SIG-M5 treated with dmso at 0.1 percent for 504 hours (cell line): ENCODE measurements at regions not wholly inside any gene's neighbourhood (a gene's known extent, or its start where the extent isn't known, plus 50 kb on each side); places are given as distances from the start of the nearest gene placed in this dataset.

Source experiments
- DNase-seq: peaks from one replicate; lab custom pipeline; 2025; ENCODE audit not compliant: unreplicated experiment; lab: John Stamatoyannopoulos, UW

- no peak for DNase-seq
Measured at GRCh38 chr2:78011251-78011650, 489.1 kb upstream of the LRRTM4 start.

- no peak for DNase-seq
Measured at GRCh38 chr2:78020491-78020890, 498.3 kb upstream of the LRRTM4 start.

- DNase-seq = no peak
Measured at GRCh38 chr2:78023356-78023755, 501.2 kb upstream of the LRRTM4 start.

DNA sequence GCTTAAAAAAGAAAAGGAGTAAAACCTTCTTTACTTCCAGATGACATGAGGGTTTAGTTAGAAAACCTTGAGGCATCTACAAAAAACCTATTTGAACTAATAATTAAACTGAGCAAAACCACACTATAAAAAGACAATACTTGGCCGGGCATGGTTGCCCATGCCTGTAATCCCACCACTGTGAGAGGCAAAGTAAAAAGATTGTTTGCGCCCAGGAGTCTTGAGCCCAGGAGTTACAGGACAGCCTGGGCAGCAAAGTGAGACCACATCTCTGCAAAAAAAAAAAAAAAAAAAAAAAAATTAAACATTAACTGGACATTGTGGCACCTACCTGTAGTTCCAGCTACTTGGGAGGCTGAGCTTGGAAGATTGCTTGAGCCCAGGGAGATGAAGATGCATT is 502.8 kb upstream of the LRRTM4 start:
- DNase-seq = no peak

DNA sequence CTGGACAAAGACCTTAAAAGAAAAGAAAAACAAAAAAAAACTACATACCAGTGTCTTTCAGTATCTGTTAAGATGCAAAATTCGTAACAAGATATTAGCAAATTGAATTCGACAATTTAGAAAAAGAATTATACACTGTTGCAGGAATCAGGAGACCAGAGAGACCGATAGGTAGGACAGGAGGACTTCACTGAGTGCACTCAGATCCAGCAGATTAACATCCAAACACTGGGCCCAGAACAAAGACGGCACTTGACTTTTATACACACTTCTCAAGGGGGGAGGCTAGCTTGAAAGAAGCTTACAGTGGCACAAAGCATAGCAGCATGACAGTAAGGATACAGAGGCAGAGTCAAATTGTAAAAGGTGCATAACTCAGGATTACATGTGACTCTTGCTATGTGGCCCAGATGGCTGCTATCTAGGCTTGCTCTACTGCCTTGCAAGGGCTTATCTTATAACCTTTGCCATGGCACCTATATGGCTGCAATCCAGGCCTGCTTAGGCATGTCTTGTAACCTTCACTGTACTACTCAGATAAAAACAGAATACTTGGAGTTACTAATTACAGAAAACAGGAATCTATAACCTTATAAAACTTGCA is 507.3 kb upstream of the LRRTM4 start:
- DNase-seq = no peak

DNA sequence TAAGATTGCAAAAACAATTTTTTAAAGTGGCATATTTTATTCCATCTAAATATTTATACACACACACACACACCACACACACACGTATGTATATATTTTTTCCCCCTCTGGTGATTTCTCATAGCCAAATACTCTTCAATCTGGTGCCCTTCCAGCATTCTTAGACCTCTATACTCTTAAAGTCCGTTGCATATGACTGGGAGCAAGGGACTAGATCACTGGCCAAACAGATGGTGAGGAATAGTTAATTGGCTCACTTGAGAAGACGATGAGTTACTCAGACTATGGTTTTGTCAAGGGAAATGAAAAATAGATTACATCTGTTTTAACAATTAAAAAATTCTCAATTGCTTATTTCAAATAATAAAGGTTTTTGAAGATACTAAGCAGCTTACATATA is 512.5 kb upstream of the LRRTM4 start:
- no peak for DNase-seq

GRCh38 chr2:78035804-78036203 is 513.6 kb upstream of the LRRTM4 start:
- no peak for DNase-seq

DNA sequence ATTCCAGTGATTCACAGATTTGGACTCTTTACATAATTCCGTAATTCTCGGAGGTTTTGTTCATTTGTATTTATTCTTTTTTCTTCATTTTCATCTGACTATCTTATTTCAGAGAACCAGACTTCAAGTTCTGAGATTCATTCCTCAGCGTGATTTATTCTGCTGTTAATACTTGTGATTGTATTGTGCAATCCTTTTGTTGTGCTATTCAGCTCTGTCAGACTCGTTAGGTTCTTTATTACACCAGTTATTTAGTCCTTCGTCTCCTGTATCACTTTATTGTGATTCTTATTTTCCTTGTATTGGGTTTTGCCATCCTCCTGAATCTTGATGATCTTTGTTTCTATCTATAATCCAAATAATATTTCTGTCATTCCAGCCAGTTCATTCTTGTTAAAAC is 529.3 kb upstream of the LRRTM4 start:
- no peak for DNase-seq

DNA sequence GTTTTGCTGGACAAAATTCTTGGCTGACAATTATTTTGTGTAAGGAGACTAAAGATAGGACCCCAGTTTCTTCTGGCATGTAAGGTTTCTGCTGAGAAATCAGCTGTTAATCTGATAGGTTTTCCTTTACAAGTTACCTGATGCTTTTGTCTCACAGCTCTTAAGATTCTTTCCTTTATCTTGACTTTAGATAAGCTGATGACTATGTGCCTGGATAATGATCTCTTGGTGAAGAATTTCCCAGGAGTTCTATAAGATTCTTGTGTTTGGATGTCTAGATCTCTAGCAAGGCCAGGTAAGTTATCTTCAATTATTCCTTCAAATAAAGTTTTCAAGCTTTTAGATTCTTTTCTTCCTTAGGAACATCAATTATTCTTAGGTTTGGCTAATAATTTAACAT is 534.8 kb upstream of the LRRTM4 start:
- DNase-seq = no peak

GRCh38 chr2:78061301-78061700 is 539.1 kb upstream of the LRRTM4 start:
- no peak for DNase-seq

- DNase-seq = no peak
Measured at GRCh38 chr2:78061732-78062131, 539.6 kb upstream of the LRRTM4 start.

DNA sequence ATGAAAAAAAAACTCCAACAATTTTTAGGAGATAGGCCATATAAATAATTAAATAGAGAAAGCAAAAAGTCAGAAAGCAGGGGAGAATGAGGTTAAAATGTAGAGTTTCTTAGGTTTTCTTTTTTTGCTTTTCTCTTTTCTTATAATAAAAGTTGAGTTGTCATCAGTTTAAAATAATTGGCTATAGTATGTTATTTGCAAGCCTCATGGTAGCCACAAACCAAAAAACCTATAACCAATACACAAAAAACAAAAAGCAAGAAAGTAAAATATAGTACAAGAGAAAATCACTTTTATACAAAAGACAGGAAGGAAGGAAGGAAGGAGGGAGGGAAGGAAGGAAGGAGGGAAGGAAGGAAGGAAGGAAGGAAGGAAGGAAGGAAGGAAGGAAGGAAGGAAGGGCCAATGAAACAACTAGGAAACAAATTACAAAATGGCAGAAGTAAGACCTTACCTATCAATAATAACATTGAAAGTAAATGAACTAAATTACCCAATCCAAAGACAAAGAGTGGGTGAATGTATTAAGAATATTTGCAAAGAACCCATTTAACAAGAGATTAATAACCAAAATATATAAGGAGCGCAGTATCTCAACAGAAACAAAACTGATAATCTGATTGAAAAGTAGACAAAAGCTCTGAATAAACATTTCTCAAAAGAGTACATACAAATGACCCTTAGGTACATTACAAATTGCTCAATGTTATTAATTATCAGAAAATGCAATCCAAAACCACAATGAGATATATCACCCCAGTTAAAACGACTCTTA is 541.3 kb upstream of the LRRTM4 start:
- DNase-seq = no peak

DNA sequence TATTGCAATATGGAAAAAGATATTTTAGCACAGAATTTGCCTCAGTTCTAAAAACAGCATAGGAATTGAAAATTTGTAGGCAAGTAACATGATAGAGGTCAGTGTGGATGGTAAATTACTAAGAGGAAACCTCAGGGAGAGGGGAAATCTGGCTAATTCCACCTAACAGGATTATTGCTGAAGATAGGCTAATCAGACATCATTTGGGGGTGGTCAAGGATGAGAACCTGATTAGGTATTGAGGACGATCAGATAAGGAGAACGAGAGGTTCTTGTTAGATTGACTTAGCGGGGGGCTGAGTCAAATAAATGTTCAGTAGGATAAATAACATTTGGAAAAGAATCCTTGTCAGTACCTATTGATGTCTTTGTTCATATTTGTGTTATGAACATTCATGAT is 543.2 kb upstream of the LRRTM4 start:
- no peak for DNase-seq

DNA sequence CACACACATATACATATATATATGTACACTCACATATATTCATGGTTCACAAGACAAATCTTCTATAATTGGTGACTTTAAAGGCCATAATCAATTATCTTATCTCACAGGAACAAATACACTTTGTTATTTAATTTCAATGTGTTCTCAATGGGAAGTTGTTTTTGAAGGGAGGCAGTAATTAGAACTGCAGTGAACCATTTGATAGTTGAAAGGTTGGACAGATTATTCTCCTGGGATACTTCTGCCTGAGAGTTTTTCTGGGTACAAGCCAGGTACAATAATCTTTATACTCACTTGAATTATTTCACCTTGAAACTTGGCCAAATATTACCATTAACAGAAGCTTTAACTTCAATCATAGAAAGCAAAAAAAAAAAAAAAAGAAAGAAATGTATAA is 546.6 kb upstream of the LRRTM4 start:
- DNase-seq = no peak

- no peak for DNase-seq
Measured at GRCh38 chr2:78070693-78071092, 548.5 kb upstream of the LRRTM4 start.

GRCh38 chr2:78077633-78078032 is 555.5 kb upstream of the LRRTM4 start:
- no peak for DNase-seq

DNA sequence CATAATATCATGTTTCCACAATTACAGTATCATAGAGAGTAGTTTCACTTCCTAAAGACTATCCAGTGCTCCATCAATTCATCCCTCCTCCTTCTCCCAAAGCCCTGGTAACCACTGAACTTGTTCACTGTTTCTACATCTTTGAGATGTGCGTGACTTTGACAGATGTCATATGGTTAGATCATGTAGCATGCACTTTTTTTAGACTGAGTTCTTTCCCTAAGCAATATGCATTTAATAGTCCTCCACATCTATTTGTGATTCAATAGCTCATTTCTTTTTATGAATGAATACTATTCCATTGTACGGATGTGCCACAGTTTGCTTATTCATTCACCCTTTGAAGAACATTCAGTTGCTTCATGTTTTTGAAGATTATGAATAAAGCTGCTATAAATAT is 560.4 kb upstream of the LRRTM4 start:
- no peak for DNase-seq

DNA sequence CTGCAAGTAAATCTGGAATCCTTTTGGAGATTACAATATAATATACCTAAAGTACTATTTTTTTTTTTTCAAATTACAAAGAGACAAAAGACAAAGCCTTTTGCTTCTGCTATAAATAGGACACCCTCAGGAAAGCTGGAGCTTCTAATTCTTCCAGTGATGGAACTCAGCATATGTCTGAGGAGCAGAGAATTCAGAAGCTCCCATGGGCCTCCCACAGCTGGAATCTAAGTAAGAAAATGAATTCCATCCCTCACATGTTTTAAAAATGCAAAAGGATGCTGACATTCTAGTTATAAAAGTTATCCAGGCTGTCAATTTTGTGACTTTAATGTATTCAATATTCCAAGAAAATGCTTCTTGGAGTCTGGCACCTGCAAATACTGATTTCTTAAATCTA is 571.3 kb upstream of the LRRTM4 start:
- no peak for DNase-seq

DNA sequence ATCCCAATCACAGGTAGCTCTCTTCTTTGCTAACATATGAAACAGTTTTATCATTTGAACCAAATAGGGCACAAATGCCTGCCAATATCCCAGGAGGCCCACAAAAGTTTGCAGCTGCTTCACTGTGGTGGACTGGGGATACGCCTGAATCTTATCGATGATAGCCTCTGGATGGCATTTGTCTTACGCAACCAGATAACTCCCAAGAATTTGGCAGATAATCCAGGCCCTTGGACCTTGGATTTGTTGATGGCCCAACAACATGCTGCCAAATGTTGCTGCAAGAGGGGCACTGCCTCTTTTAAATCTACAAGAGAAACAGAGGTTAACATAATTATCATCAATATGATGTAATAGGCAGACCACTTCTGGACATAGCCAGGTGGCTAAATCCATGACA is 587.1 kb upstream of the LRRTM4 start:
- no peak for DNase-seq

DNA sequence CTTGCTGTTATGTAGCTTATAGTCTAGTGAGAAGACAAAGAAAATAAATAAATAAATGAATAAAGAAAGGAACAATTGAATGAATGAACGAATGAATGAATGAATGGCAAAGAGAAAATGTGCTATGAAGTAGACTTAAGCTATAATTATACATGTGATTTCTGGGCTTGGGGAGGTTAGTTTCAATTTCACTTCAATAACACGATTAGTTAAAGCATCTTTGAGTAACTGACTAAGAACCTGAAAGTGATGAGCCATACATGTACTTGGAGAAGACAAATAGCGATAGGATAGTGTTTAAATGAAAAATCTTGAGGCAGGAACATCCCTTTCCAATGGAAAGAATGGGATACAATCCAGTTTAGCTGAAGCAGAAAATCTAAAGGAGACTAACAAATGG is 593.1 kb upstream of the LRRTM4 start:
- no peak for DNase-seq

- no peak for DNase-seq
Measured at GRCh38 chr2:78118037-78118436, 595.9 kb upstream of the LRRTM4 start.

- DNase-seq = no peak
Measured at GRCh38 chr2:78120275-78120674, 598.1 kb upstream of the LRRTM4 start.

GRCh38 chr2:78125042-78125441 is 602.9 kb upstream of the LRRTM4 start:
- DNase-seq = no peak
